Neuronal stem cell (in vitro differentiated cells): ENCODE measurements at regions not wholly inside any gene's neighbourhood (a gene's known extent, or its start where the extent isn't known, plus 50 kb on each side); places are given as distances from the start of the nearest gene placed in this dataset.

ENCODE experiments used
- DNase-seq: peaks from one replicate; pipeline ENCODE4 v3.0.0-alpha.2; 2013; ENCODE audit warnings: low spot score
- H2AFZ ChIP-seq: one replicate; pipeline ENCODE4 v1.6.1; 2013; ENCODE audit warnings: mild to moderate bottlenecking, low read length, inconsistent platforms
- H2AK5ac ChIP-seq: 2 replicates; pipeline ENCODE4 v1.6.1; 2013; ENCODE audit warnings: low read depth, mild to moderate bottlenecking, inconsistent platforms, low read length, moderate library complexity, mixed read lengths
- H2BK120ac ChIP-seq: 2 replicates; pipeline ENCODE4 v1.6.1; 2013; ENCODE audit warnings: low read depth, mild to moderate bottlenecking, inconsistent platforms, low read length, moderate library complexity, mixed read lengths
- H2BK12ac ChIP-seq: one replicate; pipeline ENCODE4 v1.6.1; 2013; ENCODE audit warnings: low read length, inconsistent platforms
- H2BK15ac ChIP-seq: 2 replicates; pipeline ENCODE4 v1.6.1; 2013; ENCODE audit warnings: mild to moderate bottlenecking, low read length, inconsistent platforms, mixed read lengths
- H2BK5ac ChIP-seq: one replicate; pipeline ENCODE4 v1.6.1; 2013; ENCODE audit warnings: inconsistent platforms, mild to moderate bottlenecking, low read length, moderate library complexity
- H3K14ac ChIP-seq: one replicate; pipeline ENCODE4 v1.6.1; 2013; ENCODE audit warnings: low read length, inconsistent platforms
- H3K18ac ChIP-seq: 2 replicates; pipeline ENCODE4 v1.6.1; 2013; ENCODE audit warnings: low read length, inconsistent platforms
- H3K23ac ChIP-seq: 2 replicates; pipeline ENCODE4 v1.6.1; 2013; ENCODE audit warnings: low read depth, mild to moderate bottlenecking, mixed read lengths, low read length, inconsistent platforms; ENCODE audit not compliant: poor library complexity
- H3K27ac ChIP-seq: replicated peaks from 3 replicates; pipeline ENCODE4 v1.5.1; 2013; ENCODE audit warnings: low read length, inconsistent platforms
- H3K27me3 ChIP-seq, 3 experiments: 2 replicates each; pipeline ENCODE4 v1.6.1; 2013; ENCODE audit warnings: low read length in 3 of 3, mild to moderate bottlenecking in 2 of 3, inconsistent platforms in 1 of 3, low read depth in 1 of 3, mixed read lengths in 1 of 3, moderate library complexity in 1 of 3; ENCODE audit not compliant: control insufficient read depth in 3 of 3, insufficient read depth in 3 of 3
- H3K36me3 ChIP-seq, 2 donors: replicated peaks in 1 of 2; 2 replicates each; pipeline ENCODE4 v1.6.1; 2013; ENCODE audit warnings: low read length in 2 of 2; ENCODE audit not compliant: control insufficient read depth in 2 of 2, insufficient read depth in 2 of 2
- H3K4ac ChIP-seq: 2 replicates; pipeline ENCODE4 v1.6.1; 2013; ENCODE audit warnings: inconsistent platforms, mild to moderate bottlenecking, low read length, moderate library complexity
- H3K4me1 ChIP-seq, 2 donors: 1 replicate in 1 of 2; 2 replicates in 1 of 2; pipeline ENCODE4 v1.6.1; 2013; ENCODE audit warnings: low read length in 2 of 2, low read depth in 1 of 2; ENCODE audit not compliant: control insufficient read depth in 2 of 2, insufficient read depth in 1 of 2
- H3K4me2 ChIP-seq: one replicate; pipeline ENCODE4 v1.6.1; 2013; ENCODE audit warnings: mild to moderate bottlenecking, low read length, inconsistent platforms; ENCODE audit not compliant: insufficient read depth, poor library complexity, severe bottlenecking
- H3K4me3 ChIP-seq, 2 donors: 2 replicates each; pipeline ENCODE4 v1.5.1; 2013; ENCODE audit warnings: low read length in 2 of 2, mild to moderate bottlenecking in 2 of 2, inconsistent platforms in 1 of 2, moderate library complexity in 1 of 2
- H3K79me1 ChIP-seq: one replicate; pipeline ENCODE4 v1.6.1; 2013; ENCODE audit warnings: low read depth, mild to moderate bottlenecking, inconsistent platforms, low read length, moderate library complexity
- H3K9ac ChIP-seq: one replicate; pipeline ENCODE4 v1.6.1; 2013; ENCODE audit warnings: mild to moderate bottlenecking, low read depth, low read length, inconsistent platforms; ENCODE audit not compliant: poor library complexity
- H3K9me3 ChIP-seq, 2 donors: replicated peaks in 1 of 2; 2 replicates each; pipeline versions ENCODE3 to v1.6.1; 2013; ENCODE audit warnings: low read length in 2 of 2, mild to moderate bottlenecking in 2 of 2, inconsistent platforms in 1 of 2, low read depth in 1 of 2, mixed read lengths in 1 of 2, moderate library complexity in 1 of 2; ENCODE audit not compliant: control insufficient read depth in 2 of 2, insufficient read depth in 1 of 2
- H4K8ac ChIP-seq: one replicate; pipeline ENCODE4 v1.6.1; 2013; ENCODE audit warnings: low read depth, mild to moderate bottlenecking, inconsistent platforms, low read length, moderate library complexity
- H4K91ac ChIP-seq: one replicate; pipeline ENCODE4 v1.6.1; 2013; ENCODE audit warnings: low read length, low read depth, mild to moderate bottlenecking, inconsistent platforms; ENCODE audit not compliant: poor library complexity
- whole genome bisulfite sequencing, 2 donors: extraction: QIAGEN DNeasy Blood & Tissue Kit; methylation state at CpG; one replicate each; pipeline ENCODE4 v1.1.7; 2013; ENCODE audit warnings: missing lambda C conversion rate in 2 of 2, mixed read lengths in 1 of 2; ENCODE audit not compliant: insufficient read length in 2 of 2, insufficient replicate concordance in 1 of 2; ENCODE audit errors: extremely low coverage in 2 of 2; 5-methylcytosine and 5-hydroxymethylcytosine counted together

DNA sequence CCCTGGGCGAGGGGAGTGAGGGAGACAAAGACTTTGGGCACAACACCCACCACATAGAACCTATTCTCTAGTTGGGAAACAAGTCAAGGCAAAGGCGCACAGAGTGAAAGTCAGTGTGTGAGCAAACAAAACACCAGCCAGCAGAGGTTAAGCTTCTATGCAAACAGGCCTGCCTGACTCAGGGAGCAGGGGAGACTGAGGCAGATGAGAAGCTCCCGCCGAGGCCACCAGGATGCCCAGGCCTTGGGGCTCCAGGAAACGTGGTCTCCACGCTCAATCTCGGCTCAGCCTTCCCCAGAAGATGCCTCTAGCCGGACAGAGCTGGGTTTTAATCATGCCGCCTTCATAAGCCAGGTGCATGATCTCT lies 74.1 kb upstream of the KCNMA1 start:
- H2BK120ac ChIP-seq = no peak overlapping the region
- H3K36me3 ChIP-seq = no peaks in the 10 kb centered on the region
- H2BK5ac ChIP-seq = no peak overlapping the region
- no CpG with 5 or more reads among the region's 9 CpGs for WGBS, 2 donors
- peak overlapping the region; percentile 60 for H2AK5ac ChIP-seq
- no peak overlapping the region for H3K9ac ChIP-seq
- no peak overlapping the region for H3K14ac ChIP-seq
- peak overlapping the region; percentile 63 for H3K18ac ChIP-seq
- H3K4me3 ChIP-seq = no peak overlapping the region
- no peak for DNase-seq
- peak overlapping the region; percentile 15 for H3K4me2 ChIP-seq
- no peak overlapping the region for H2BK12ac ChIP-seq
- H4K91ac ChIP-seq = no peak overlapping the region
- no peaks in the 10 kb centered on the region for H3K79me1 ChIP-seq
- peak overlapping the region; percentile 88 for H2AFZ ChIP-seq
- peaks cover 0 to 25% (median 6%) of the 10 kb centered on the region in 3 experiments for H3K27me3 ChIP-seq
- H3K4ac ChIP-seq = no peak overlapping the region
- H4K8ac ChIP-seq = no peak overlapping the region
- no peak overlapping the region for H3K27ac ChIP-seq
- no peak overlapping the region for H2BK15ac ChIP-seq
- H3K4me1 ChIP-seq = peaks cover 0 to 10% of the 10 kb centered on the region in 2 donors
- H3K9me3 ChIP-seq = no peaks in the 10 kb centered on the region
- H3K23ac ChIP-seq = no peak overlapping the region

DNA sequence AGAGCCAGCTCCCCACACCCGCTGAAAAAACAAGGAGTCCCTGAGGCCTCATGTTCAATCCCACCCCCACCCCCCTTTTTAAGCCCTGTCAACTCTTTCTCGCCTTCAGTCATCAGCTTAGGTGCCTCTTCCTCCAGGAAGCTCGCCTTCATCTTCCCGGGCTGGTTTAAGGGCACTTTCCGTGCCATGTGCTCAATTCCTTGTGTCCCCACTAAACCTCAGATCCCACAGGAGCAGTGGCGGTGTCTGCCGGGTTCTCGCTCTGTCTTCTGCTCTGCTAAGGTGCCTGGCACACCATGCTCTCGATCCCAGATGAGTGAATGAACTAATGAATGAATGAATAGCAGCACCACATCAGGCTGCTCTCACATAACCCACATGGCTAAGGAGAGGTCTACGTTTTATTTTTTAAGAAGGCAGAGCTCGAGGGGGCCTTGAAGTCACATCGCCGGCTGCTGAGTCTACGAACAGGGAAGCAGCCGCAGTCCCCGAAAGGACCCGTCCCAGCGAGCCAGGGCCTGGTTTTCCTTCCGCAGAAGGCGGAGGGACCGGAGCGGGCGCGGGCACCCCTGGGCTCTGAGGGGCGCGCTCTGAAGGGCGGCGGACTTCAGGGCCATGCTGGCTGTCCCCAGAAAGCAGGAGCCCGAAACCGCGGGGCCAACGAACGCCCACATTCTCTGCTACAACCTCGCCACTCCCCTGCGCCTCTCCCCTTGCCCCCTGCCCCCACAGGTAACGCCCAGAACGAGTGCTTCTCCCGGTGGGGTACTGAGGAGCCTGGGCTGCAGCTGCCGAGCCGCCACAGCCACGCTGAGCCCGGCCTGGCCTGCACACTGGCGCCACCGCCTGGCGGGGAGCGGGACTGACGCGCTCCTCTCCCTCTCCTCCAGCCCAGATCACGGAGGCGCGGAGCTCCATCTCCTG lies 73.4 kb upstream of the KCNMA1 start:
- Histone ChIP-seq H3K23ac (peak overlapping the region; percentile 28), H3K27me3 (peaks cover 0 to 25% (median 6%) of the 10 kb centered on the region in 3 experiments), H2BK120ac (no peak overlapping the region), H2AFZ (peak overlapping the region; percentile 88), H2BK5ac (no peak overlapping the region), H2BK12ac (no peak overlapping the region), H3K4me1 (peaks cover 0 to 9% of the 10 kb centered on the region in 2 donors), H3K4ac (no peak overlapping the region), H3K4me2 (peak overlapping the region; percentile 64), H3K79me1 (no peaks in the 10 kb centered on the region), H2AK5ac (no peak overlapping the region), H3K4me3 (peak overlapping the region in 1 of 2 donors; percentile 66), H4K8ac (no peak overlapping the region), H2BK15ac (no peak overlapping the region), H3K27ac (no peak overlapping the region), H3K9me3 (no peaks in the 10 kb centered on the region), H3K36me3 (no peaks in the 10 kb centered on the region), H3K9ac (no peak overlapping the region), H3K18ac (peak overlapping the region; percentile 69), H4K91ac (no peak overlapping the region), H3K14ac (no peak overlapping the region)
- DNase-seq = peak; percentile 73
- no CpG with 5 or more reads among the region's 51 CpGs for WGBS, 2 donors

DNA sequence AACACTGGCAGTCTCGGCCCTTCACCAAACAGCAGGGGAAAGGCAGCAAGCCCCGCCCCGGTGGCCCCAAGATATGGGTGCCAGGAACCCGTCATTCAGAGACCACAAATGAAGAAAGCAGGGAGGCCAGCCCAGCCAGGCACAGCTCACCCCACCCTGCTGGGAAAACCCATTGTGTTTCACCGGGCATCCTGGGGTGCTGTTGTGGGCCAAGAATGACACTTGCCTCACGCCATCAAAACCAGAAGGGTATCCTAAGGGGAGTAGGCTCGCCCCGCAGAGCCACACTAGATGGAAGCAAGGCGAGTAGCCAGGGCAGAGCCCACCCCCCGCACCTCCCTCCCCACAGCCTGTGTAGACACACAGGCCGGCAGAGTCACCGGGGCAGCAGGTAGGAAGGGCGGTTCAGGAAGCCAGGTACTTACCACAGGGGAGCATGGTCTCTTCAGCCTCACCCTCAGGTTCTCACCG lies 72.5 kb upstream of the KCNMA1 start:
- no peak for DNase-seq
- no peaks in the 10 kb centered on the region for H3K36me3 ChIP-seq
- WGBS, 2 donors = no CpG with 5 or more reads among the region's 14 CpGs

DNA sequence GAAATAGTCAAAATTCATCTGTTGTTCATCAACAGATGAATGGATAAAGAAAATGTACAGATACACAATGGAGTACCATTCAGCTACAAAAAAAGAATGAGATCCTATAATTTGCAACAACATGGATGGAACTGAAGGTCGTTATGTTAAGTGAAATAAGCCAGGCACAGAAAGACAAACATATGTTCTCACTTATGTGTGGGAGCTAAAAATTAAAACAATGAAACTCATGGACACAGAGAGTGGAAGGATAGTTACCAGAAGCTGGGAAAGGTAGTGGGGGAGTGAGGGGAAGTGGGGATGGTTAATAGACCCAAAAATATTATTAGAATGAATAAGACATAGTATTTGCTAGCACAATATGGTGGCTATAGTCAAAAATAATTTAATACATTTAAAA lies 70.0 kb upstream of the KCNMA1 start:
- Histone ChIP-seq H3K23ac (no peak overlapping the region), H3K14ac (no peak overlapping the region), H4K8ac (no peak overlapping the region), H2BK15ac (no peak overlapping the region), H3K9ac (no peak overlapping the region), H3K79me1 (no peaks in the 10 kb centered on the region), H3K27me3 (peaks cover 0 to 25% (median 6%) of the 10 kb centered on the region in 3 experiments), H3K36me3 (no peaks in the 10 kb centered on the region), H2BK120ac (no peak overlapping the region), H3K4me1 (peaks cover 0 to 4% of the 10 kb centered on the region in 2 donors), H3K4me2 (no peak overlapping the region), H2AK5ac (no peak overlapping the region), H3K27ac (no peak overlapping the region), H3K18ac (no peak overlapping the region), H2AFZ (no peak overlapping the region), H3K9me3 (no peaks in the 10 kb centered on the region), H2BK12ac (no peak overlapping the region), H4K91ac (no peak overlapping the region), H3K4me3 (no peak overlapping the region), H2BK5ac (no peak overlapping the region), H3K4ac (no peak overlapping the region)
- no peak for DNase-seq
- no CpG with 5 or more reads among the region's 1 CpG for WGBS, 2 donors

More for the DNA sequence above, 72.5 kb upstream of the KCNMA1 start:
- H3K9me3 ChIP-seq = no peaks in the 10 kb centered on the region
- H3K79me1 ChIP-seq = no peaks in the 10 kb centered on the region
- H3K14ac ChIP-seq = no peak overlapping the region
- H2BK12ac ChIP-seq = no peak overlapping the region
- no peak overlapping the region for H2BK5ac ChIP-seq
- H3K4me3 ChIP-seq = no peak overlapping the region
- no peak overlapping the region for H2BK15ac ChIP-seq
- H3K23ac ChIP-seq = no peak overlapping the region
- peak overlapping the region; percentile 4 for H2AK5ac ChIP-seq
- no peak overlapping the region for H3K9ac ChIP-seq
- peak overlapping the region; percentile 20 for H3K4me2 ChIP-seq
- no peak overlapping the region for H4K91ac ChIP-seq
- H4K8ac ChIP-seq = no peak overlapping the region
- no peak overlapping the region for H3K27ac ChIP-seq
- H3K27me3 ChIP-seq = peaks cover 0 to 25% (median 6%) of the 10 kb centered on the region in 3 experiments
- no peak overlapping the region for H2BK120ac ChIP-seq
- peak overlapping the region; percentile 15 for H3K18ac ChIP-seq
- no peak overlapping the region for H2AFZ ChIP-seq
- H3K4me1 ChIP-seq = peaks cover 0 to 9% of the 10 kb centered on the region in 2 donors
- H3K4ac ChIP-seq = no peak overlapping the region
